ENCODE measurements at regions not wholly inside any gene's neighbourhood (a gene's known extent, or its start where the extent isn't known, plus 50 kb on each side); places are given as distances from the start of the nearest gene placed in this dataset.

- Histone ChIP-seq H3K36me3 (ENCODE audit: control insufficient read depth in 1 of 2, insufficient read depth in 2 of 2, low read depth in 1 of 2, low read length in 2 of 2) (no peaks in the 10 kb centered on the region), H4K8ac (ENCODE audit: low read length) (no peak overlapping the region), H3K9ac (ENCODE audit: low read length) (no peak overlapping the region), H3K4me3 (ENCODE audit: insufficient read depth in 1 of 2, low read depth in 1 of 2, low read length in 2 of 2) (no peak overlapping the region), H3K27me3 (ENCODE audit: control insufficient read depth in 1 of 2, insufficient read depth in 1 of 2, low read length in 2 of 2) (peaks cover 0 to 14% of the 10 kb centered on the region in 2 experiments), H3K9me3 (ENCODE audit: control insufficient read depth, low read length) (no peaks in the 10 kb centered on the region), H3K14ac (ENCODE audit: low read length in 2 of 2) (no peak overlapping the region), H4K91ac (ENCODE audit: low read length) (no peak overlapping the region), H2AK5ac (ENCODE audit: low read length, severe bottlenecking) (no peak overlapping the region), H2BK5ac (ENCODE audit: low read depth, low read length, poor library complexity, severe bottlenecking) (no peak overlapping the region), H3K79me1 (replicated peaks; ENCODE audit: low read length, poor library complexity, severe bottlenecking) (no peaks in the 10 kb centered on the region), H3K4me1 (ENCODE audit: control insufficient read depth, insufficient read depth, low read depth, low read length) (no peaks in the 10 kb centered on the region), H2BK12ac (ENCODE audit: low read length in 2 of 2) (no peak overlapping the region), H2BK15ac (ENCODE audit: low read depth, poor library complexity, severe bottlenecking) (no peak overlapping the region), H3K23ac (ENCODE audit: low read length in 2 of 2) (no peak overlapping the region), H2BK120ac (ENCODE audit: low read depth, low read length) (no peak overlapping the region), H3K18ac (ENCODE audit: low read depth in 1 of 2, low read length in 2 of 2) (no peak overlapping the region), H3K27ac (ENCODE audit: low read length, poor library complexity, severe bottlenecking) (no peak overlapping the region), H3K4ac (ENCODE audit: low read depth in 1 of 2, low read length in 2 of 2) (no peak overlapping the region), H2AFZ (ENCODE audit: low read depth, low read length) (no peak overlapping the region), H3K4me2 (ENCODE audit: low read length, poor library complexity, severe bottlenecking) (no peak overlapping the region)
- WGBS = 75% methylated on average over 4 of the region's 4 CpGs
- no peak for DNase-seq
Observed at GRCh38 chr2:118274841-118275510, 186.7 kb downstream of the INSIG2 start.

DNA sequence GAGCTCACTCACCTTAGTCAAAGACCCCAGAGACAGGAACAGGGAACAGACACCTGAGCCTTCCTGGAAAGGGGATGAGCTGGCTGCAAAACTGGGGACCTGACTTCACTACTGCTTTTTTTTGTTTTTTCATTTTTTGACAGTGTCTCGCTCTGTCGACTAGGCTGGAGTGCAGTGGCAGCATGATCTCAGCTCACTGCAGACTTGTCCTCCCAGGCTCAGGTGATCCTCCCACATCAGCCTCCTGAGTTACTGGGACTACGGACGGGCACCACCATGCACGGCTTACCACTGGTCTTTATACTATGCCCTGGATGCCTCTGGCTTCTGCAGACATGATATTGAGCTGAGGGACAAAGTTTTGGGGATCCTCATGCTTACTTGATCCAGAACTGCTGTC is 184.1 kb downstream of the INSIG2 start:
- Histone ChIP-seq H4K91ac (ENCODE audit: low read length) (no peak overlapping the region), H3K14ac (ENCODE audit: low read length in 2 of 2) (no peak overlapping the region), H3K36me3 (ENCODE audit: control insufficient read depth in 1 of 2, insufficient read depth in 2 of 2, low read depth in 1 of 2, low read length in 2 of 2) (no peaks in the 10 kb centered on the region), H3K79me1 (replicated peaks; ENCODE audit: low read length, poor library complexity, severe bottlenecking) (no peaks in the 10 kb centered on the region), H4K8ac (ENCODE audit: low read length) (no peak overlapping the region), H3K9ac (ENCODE audit: low read length) (no peak overlapping the region), H2BK12ac (ENCODE audit: low read length in 2 of 2) (no peak overlapping the region), H3K18ac (ENCODE audit: low read depth in 1 of 2, low read length in 2 of 2) (no peak overlapping the region), H3K4me2 (ENCODE audit: low read length, poor library complexity, severe bottlenecking) (no peak overlapping the region), H2AFZ (ENCODE audit: low read depth, low read length) (no peak overlapping the region), H3K4me3 (ENCODE audit: insufficient read depth in 1 of 2, low read depth in 1 of 2, low read length in 2 of 2) (no peak overlapping the region), H3K23ac (ENCODE audit: low read length in 2 of 2) (no peak overlapping the region), H2BK15ac (ENCODE audit: low read depth, poor library complexity, severe bottlenecking) (no peak overlapping the region), H3K4me1 (ENCODE audit: control insufficient read depth, insufficient read depth, low read depth, low read length) (no peaks in the 10 kb centered on the region), H3K27ac (ENCODE audit: low read length, poor library complexity, severe bottlenecking) (no peak overlapping the region), H2AK5ac (ENCODE audit: low read length, severe bottlenecking) (no peak overlapping the region), H3K27me3 (ENCODE audit: control insufficient read depth in 1 of 2, insufficient read depth in 1 of 2, low read length in 2 of 2) (peaks cover 0 to 19% of the 10 kb centered on the region in 2 experiments), H3K9me3 (ENCODE audit: control insufficient read depth, low read length) (no peaks in the 10 kb centered on the region), H2BK5ac (ENCODE audit: low read depth, low read length, poor library complexity, severe bottlenecking) (no peak overlapping the region), H2BK120ac (ENCODE audit: low read depth, low read length) (no peak overlapping the region), H3K4ac (ENCODE audit: low read depth in 1 of 2, low read length in 2 of 2) (no peak overlapping the region)
- no peak for DNase-seq
- 67% methylated on average over 5 of the region's 5 CpGs for WGBS

DNA sequence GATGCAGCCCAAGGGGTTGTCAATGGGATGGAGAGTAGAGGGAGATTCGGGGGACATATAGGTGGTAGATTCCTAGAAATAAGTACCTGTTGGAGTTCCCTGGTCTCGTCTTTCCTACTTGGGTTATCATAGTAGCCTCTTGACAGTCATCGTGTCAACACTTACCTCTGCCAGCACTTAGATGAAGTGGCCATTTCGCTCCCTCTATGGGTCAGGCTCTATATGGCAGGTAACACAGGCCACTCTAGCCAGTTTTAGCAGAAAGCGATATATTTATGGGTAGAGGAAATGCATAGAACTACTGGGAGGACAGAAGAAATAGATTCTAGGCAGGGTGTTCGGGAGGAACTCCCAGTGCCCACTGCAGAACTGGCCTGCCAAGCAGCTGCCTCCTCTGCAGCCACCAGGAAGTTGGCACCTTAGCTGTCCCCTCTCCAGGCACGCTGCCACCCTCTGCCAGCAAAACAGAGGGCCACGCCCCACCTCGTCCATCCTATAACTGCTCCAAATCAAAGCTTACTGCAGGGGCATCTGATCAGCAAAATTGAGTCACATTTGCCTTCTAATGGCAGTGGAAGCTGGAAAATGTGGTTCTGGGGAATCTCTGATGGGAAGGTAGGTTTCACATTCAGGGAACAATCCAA is 181.3 kb downstream of the INSIG2 start:
- Histone ChIP-seq H4K8ac (ENCODE audit: low read length) (no peak overlapping the region), H4K91ac (ENCODE audit: low read length) (no peak overlapping the region), H3K4me1 (ENCODE audit: control insufficient read depth, insufficient read depth, low read depth, low read length) (no peaks in the 10 kb centered on the region), H3K9me3 (ENCODE audit: control insufficient read depth, low read length) (no peaks in the 10 kb centered on the region), H2BK15ac (ENCODE audit: low read depth, poor library complexity, severe bottlenecking) (no peak overlapping the region), H2AFZ (ENCODE audit: low read depth, low read length) (no peak overlapping the region), H3K9ac (ENCODE audit: low read length) (no peak overlapping the region), H3K4ac (ENCODE audit: low read depth in 1 of 2, low read length in 2 of 2) (no peak overlapping the region), H3K23ac (ENCODE audit: low read length in 2 of 2) (no peak overlapping the region), H3K36me3 (ENCODE audit: control insufficient read depth in 1 of 2, insufficient read depth in 2 of 2, low read depth in 1 of 2, low read length in 2 of 2) (no peaks in the 10 kb centered on the region), H3K27me3 (ENCODE audit: control insufficient read depth in 1 of 2, insufficient read depth in 1 of 2, low read length in 2 of 2) (peaks cover 0 to 22% of the 10 kb centered on the region in 2 experiments), H3K4me3 (ENCODE audit: insufficient read depth in 1 of 2, low read depth in 1 of 2, low read length in 2 of 2) (no peak overlapping the region), H3K14ac (ENCODE audit: low read length in 2 of 2) (no peak overlapping the region), H2BK120ac (ENCODE audit: low read depth, low read length) (no peak overlapping the region), H2AK5ac (ENCODE audit: low read length, severe bottlenecking) (no peak overlapping the region), H3K27ac (ENCODE audit: low read length, poor library complexity, severe bottlenecking) (no peak overlapping the region), H3K4me2 (ENCODE audit: low read length, poor library complexity, severe bottlenecking) (no peak overlapping the region), H2BK5ac (ENCODE audit: low read depth, low read length, poor library complexity, severe bottlenecking) (no peak overlapping the region), H3K79me1 (replicated peaks; ENCODE audit: low read length, poor library complexity, severe bottlenecking) (no peaks in the 10 kb centered on the region), H3K18ac (ENCODE audit: low read depth in 1 of 2, low read length in 2 of 2) (no peak overlapping the region), H2BK12ac (ENCODE audit: low read length in 2 of 2) (no peak overlapping the region)
- no peak for DNase-seq
- 75% methylated on average over 7 of the region's 9 CpGs for WGBS

DNA sequence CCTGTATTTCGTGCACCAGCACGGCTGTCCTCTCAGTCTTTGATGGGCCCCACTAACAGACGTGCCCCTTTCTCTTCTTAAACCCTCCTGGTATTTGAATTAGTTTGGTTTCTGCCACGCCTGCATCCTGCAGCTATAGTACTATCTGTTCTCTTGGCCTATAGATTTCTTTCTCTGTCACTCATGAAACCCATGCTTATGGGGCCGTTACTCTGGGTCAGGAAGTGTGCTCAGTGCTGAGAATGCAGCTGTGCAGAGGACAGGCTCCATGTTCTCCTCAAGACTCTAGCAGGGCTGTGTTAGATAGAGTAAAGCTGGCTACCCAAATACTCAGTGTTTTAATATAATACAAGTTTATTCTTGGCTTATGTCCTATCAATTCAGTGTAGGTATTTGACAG is 180.0 kb downstream of the INSIG2 start:
- no peaks in the 10 kb centered on the region for H3K9me3 ChIP-seq (ENCODE audit: control insufficient read depth, low read length)
- no peak overlapping the region for H3K14ac ChIP-seq (ENCODE audit: low read length in 2 of 2)
- no peak overlapping the region for H2BK5ac ChIP-seq (ENCODE audit: low read depth, low read length, poor library complexity, severe bottlenecking)
- DNase-seq = no peak
- H3K4me1 ChIP-seq (ENCODE audit: control insufficient read depth, insufficient read depth, low read depth, low read length) = no peaks in the 10 kb centered on the region
- H2AK5ac ChIP-seq (ENCODE audit: low read length, severe bottlenecking) = no peak overlapping the region
- H4K8ac ChIP-seq (ENCODE audit: low read length) = no peak overlapping the region
- WGBS = 53% methylated on average over 4 of the region's 5 CpGs
- H4K91ac ChIP-seq (ENCODE audit: low read length) = no peak overlapping the region
- H3K27ac ChIP-seq (ENCODE audit: low read length, poor library complexity, severe bottlenecking) = no peak overlapping the region
- H2BK120ac ChIP-seq (ENCODE audit: low read depth, low read length) = no peak overlapping the region
- no peak overlapping the region for H3K4me2 ChIP-seq (ENCODE audit: low read length, poor library complexity, severe bottlenecking)
- peaks cover 0 to 22% of the 10 kb centered on the region in 2 experiments for H3K27me3 ChIP-seq (ENCODE audit: control insufficient read depth in 1 of 2, insufficient read depth in 1 of 2, low read length in 2 of 2)
- H2AFZ ChIP-seq (ENCODE audit: low read depth, low read length) = no peak overlapping the region
- no peak overlapping the region for H3K23ac ChIP-seq (ENCODE audit: low read length in 2 of 2)
- H2BK12ac ChIP-seq (ENCODE audit: low read length in 2 of 2) = no peak overlapping the region
- H3K18ac ChIP-seq (ENCODE audit: low read depth in 1 of 2, low read length in 2 of 2) = no peak overlapping the region
- no peak overlapping the region for H3K4ac ChIP-seq (ENCODE audit: low read depth in 1 of 2, low read length in 2 of 2)
- H3K36me3 ChIP-seq (ENCODE audit: control insufficient read depth in 1 of 2, insufficient read depth in 2 of 2, low read depth in 1 of 2, low read length in 2 of 2) = no peaks in the 10 kb centered on the region
- no peaks in the 10 kb centered on the region for H3K79me1 ChIP-seq (replicated peaks; ENCODE audit: low read length, poor library complexity, severe bottlenecking)
- no peak overlapping the region for H3K4me3 ChIP-seq (ENCODE audit: insufficient read depth in 1 of 2, low read depth in 1 of 2, low read length in 2 of 2)
- H3K9ac ChIP-seq (ENCODE audit: low read length) = no peak overlapping the region
- no peak overlapping the region for H2BK15ac ChIP-seq (ENCODE audit: low read depth, poor library complexity, severe bottlenecking)
